ENCODE measurements at regions not wholly inside any gene's neighbourhood (a gene's known extent, or its start where the extent isn't known, plus 50 kb on each side); places are given as distances from the start of the nearest gene placed in this dataset.

GRCh38 chr3:164479978-164480377, 598.3 kb downstream of the SI start:
- TF ChIP-seq CTCF (IDR thresholded peaks at IDR 0.05; ENCODE audit: low read length) (no peak), EZH2 (IDR thresholded peaks at IDR 0.05; ENCODE audit: borderline replicate concordance, low read length) (no peak)
